DMS 273 (cell line): ENCODE measurements at regions not wholly inside any gene's neighbourhood (a gene's known extent, or its start where the extent isn't known, plus 50 kb on each side); places are given as distances from the start of the nearest gene placed in this dataset.
A peak's percentile ranks its signal among the peaks of the same experiment; 100 is the strongest.

Experiments
- DNase-seq: peaks from one replicate; lab custom pipeline; 2025; ENCODE audit not compliant: unreplicated experiment; lab: John Stamatoyannopoulos, UW

DNA sequence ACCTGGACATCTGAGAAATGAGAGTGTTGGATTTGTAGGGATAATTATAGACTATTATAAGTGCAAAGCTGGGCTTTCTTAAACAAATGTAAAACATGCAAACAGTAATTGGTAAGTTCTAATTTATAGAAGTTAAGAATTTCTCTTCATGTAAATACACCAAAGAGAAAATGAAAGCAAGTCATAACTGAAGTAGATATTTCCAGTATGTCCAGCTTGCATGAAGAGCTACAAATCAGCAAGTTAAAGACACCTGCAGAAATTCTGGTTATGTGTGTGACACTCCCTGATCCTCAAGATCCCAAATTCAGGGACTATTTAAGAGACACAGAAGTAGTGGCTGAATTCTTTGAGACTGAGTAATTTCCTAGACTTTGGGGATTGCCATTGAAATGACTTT lies 308.9 kb downstream of the TLE4 start:
- DNase-seq, result no peak

- DNase-seq, result no peak
Measured at GRCh38 chr9:79877943-79878602, 306.3 kb downstream of the TLE4 start.

DNA sequence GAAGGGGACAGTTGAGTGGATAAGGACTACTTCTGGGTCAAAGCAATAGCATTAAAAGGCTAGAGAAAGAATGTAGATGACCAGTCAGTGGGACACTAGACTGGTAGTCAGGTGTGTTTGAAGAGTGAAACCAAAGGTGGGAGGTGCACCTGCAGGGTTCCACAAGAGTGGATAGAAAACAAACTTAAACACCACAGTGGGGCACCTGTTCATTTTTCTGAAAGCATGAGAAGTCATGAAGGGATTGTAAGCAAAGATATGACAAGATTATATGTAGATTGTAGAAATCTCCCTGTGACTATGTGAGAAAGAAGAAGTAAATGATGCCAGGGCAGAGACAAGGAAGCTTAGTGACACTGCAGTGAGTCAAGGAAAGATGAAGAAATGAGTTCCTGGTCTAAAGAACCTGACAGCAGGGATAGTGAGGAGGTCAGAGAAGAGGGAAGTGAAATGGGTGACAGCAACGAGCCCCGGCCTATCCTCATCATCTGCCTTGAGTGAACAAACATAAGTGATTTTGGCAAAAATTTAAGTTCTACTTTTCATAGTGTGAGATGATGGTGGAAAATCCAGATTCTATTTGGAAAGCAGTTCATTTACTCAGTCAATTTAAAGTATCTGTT lies 296.9 kb downstream of the TLE4 start:
- no peak for DNase-seq

- DNase-seq, result no peak
Measured at GRCh38 chr9:79862921-79863890, 291.4 kb downstream of the TLE4 start.

GRCh38 chr9:79858508-79858907 lies 286.7 kb downstream of the TLE4 start:
- DNase-seq, result no peak

DNA sequence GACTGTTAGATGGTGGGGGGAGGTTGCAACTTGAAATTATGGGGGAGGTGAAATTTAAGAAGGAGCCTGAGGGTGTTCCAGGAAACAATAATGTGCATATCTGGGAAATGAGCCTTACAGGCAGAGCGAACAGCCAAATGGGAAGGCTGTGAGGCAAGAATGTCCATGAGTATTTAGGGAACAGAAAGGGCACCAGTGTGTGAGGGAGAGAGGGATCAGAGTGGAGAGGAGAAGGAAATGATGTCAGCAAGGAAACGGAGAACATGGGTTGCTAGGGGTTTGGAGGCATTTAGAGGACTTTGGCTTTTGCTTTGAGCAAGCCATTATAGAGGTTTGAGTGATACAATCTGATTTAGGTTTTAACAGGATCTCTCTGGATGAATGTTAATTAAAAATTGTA lies 285.4 kb downstream of the TLE4 start:
- no peak for DNase-seq

DNA sequence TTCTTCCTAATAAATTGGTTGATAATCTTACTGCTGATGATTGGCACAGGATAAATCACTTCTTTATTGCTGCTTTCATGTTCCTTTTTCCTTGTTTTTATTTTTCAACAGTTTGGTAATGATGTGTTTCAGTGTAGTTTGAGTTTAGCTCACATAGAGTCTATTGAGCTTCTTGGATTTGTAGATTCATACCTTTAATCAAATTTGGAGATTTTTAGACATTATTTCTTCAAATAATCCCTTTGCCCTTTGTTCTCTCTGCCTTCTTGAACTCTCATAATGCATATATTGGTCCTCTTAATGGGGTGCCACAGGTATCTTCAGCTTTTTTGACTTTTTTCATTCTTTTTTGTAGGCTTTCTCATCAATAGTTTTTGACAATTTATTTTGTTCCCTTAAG lies 275.3 kb downstream of the TLE4 start:
- DNase-seq, result no peak

- no peak for DNase-seq
Measured at GRCh38 chr9:79829566-79830302, 258.0 kb downstream of the TLE4 start.

- no peak for DNase-seq
Measured at GRCh38 chr9:79824265-79824664, 252.5 kb downstream of the TLE4 start.

- DNase-seq, result no peak
Measured at GRCh38 chr9:79817438-79818004, 245.8 kb downstream of the TLE4 start.

- no peak for DNase-seq
Measured at GRCh38 chr9:79813258-79813638, 241.5 kb downstream of the TLE4 start.

DNA sequence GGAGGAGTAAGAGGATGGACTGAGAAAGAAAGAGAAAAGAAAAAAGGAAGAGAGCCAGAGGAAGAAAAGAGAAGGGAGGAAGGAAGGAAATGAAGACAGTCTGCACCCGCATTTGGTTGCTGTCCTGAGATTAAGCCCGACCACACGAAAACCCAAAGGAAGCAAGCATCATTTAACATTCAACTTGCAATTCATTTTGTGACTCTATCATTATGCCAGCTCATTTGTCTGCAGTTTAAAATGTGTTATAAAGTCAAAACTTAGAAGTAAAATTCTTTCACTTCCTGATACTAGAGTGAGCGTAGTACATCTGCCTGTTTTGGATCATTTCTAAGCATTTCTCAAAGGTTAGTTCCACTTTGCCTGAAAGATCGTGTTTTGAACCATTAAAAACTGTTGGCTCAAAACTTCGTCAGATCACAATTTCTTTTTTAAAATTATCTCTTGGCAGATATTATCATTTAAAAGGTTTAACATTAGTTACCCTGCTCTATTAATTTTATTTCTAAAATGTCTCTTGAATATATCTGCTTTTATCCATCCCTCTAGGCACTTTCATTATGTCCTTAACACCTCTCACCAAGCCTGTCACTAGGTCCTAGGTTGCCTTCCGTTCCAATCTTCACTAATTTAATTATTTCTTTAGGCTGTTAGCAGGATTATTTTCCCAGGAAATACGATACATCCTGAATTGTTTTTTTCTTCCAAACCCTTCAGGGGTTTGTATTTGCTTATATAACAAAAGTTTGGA lies 240.9 kb downstream of the TLE4 start:
- no peak for DNase-seq

GRCh38 chr9:79812099-79812498 lies 240.3 kb downstream of the TLE4 start:
- no peak for DNase-seq

GRCh38 chr9:79809931-79810330 lies 238.2 kb downstream of the TLE4 start:
- no peak for DNase-seq

DNA sequence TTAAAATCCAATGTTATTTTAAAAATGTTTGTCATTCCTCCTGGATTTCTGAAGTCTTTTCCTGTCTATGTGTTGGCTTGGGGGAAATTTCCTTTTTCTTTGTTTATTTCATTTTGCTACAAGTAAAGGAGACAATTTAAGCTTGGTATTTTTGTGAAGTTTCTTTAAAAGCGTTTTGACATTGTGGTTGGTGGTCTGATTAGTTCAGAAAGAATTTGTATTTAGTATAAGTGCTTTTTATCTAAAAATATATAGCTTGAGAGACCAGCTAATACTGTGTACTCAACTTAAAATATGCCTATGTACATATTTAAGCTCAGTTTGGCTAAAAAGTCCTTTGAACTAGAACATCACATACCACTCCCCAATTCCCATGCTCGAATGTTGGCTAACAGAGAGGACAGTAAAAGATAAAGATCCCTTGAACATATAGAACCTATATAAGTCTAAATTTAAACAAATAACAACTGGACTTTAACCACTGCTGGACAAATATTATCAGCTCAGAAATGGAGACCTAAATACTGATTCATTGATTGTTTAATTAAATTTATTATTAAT lies 237.6 kb downstream of the TLE4 start:
- no peak for DNase-seq

DNA sequence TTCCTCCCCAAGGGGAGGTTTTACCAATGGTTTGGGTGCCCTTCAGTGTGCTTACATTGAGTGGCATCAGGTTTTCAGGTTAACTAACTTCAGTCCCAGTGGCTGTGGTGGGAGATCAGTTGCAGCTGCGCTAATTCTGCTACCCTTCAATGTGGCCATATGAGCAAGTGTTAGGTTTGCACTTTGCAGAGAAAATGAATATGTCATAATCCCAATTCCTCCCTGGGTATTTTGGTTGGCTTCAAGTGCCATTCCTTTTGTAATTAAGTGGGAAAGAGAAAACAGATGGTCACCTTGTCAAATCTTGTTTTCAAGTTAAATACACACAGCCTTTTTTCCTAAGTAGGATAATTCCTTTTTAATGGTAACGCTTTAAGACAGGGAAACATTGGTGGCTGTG lies 236.2 kb downstream of the TLE4 start:
- DNase-seq, result peak; percentile 19

- DNase-seq, result peak; percentile 1
Measured at GRCh38 chr9:79806086-79806485, 234.3 kb downstream of the TLE4 start.

GRCh38 chr9:79801459-79801858 lies 229.7 kb downstream of the TLE4 start:
- DNase-seq, result no peak

- no peak for DNase-seq
Measured at GRCh38 chr9:79800578-79800977, 228.8 kb downstream of the TLE4 start.
